ENCODE measurements at regions not wholly inside any gene's neighbourhood (a gene's known extent, or its start where the extent isn't known, plus 50 kb on each side); places are given as distances from the start of the nearest gene placed in this dataset.

DNA sequence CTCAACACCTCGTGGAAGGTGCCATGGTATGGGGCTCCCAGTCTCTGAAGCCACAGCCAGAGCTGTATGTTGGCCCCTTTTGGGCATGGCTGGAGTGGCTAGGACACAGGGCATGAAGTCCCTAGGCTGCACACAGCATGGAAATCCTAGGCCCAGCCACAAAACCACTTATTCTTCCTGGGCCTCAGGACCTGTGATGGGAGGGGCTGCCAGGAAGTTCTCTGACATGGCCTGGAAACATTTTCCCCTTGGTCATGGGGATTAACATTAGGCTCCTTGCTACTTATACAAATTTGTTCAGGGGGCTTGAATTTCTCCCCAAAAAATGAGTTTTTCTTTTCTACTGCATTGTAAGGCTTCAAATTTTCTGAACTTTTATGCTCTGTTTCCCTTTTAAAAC, 2091.2 kb upstream of the ACO1 start:
- TF ChIP-seq, protein P1, sequence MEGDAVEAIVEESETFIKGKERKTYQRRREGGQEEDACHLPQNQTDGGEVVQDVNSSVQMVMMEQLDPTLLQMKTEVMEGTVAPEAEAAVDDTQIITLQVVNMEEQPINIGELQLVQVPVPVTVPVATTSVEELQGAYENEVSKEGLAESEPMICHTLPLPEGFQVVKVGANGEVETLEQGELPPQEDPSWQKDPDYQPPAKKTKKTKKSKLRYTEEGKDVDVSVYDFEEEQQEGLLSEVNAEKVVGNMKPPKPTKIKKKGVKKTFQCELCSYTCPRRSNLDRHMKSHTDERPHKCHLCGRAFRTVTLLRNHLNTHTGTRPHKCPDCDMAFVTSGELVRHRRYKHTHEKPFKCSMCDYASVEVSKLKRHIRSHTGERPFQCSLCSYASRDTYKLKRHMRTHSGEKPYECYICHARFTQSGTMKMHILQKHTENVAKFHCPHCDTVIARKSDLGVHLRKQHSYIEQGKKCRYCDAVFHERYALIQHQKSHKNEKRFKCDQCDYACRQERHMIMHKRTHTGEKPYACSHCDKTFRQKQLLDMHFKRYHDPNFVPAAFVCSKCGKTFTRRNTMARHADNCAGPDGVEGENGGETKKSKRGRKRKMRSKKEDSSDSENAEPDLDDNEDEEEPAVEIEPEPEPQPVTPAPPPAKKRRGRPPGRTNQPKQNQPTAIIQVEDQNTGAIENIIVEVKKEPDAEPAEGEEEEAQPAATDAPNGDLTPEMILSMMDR (IDR thresholded peaks at IDR 0.05): no peak
- no peak for TF ChIP-seq POLR2A (IDR thresholded peaks at IDR 0.05)
- TF ChIP-seq EP300 (IDR thresholded peaks at IDR 0.05): no peak

All from ovary (tissue), 3 donors.